Epithelial cell of proximal tubule (primary cell): ENCODE measurements at regions not wholly inside any gene's neighbourhood (a gene's known extent, or its start where the extent isn't known, plus 50 kb on each side); places are given as distances from the start of the nearest gene placed in this dataset.

Source experiments
- DNase-seq: peaks from one replicate; pipeline ENCODE4 v3.0.0-alpha.2; 2011; ENCODE audit warnings: low read depth
- H3K4me3 ChIP-seq: 2 replicates; pipeline ENCODE4 v1.5.1; 2011; ENCODE audit warnings: low read depth, mild to moderate bottlenecking, low read length
- CTCF ChIP-seq: conservative IDR thresholded peaks from 2 replicates; pipeline ENCODE4 v1.5.1; 2012; ENCODE audit warnings: low read depth, mild to moderate bottlenecking, low read length

- no peak for DNase-seq
- no peak overlapping the region for H3K4me3 ChIP-seq
- no peak for TF ChIP-seq CTCF
Observed at GRCh38 chr22:48442663-48443062, 1385.0 kb downstream of the BRD1 start.

- no peak overlapping the region for H3K4me3 ChIP-seq
- no peak for DNase-seq
- no peak for TF ChIP-seq CTCF
Observed at GRCh38 chr22:48441553-48441850, 1386.2 kb downstream of the BRD1 start.

GRCh38 chr22:48440673-48441552 lies 1386.8 kb downstream of the BRD1 start:
- DNase-seq = no peak
- no peak overlapping the region for H3K4me3 ChIP-seq
- no peak for TF ChIP-seq CTCF

- TF ChIP-seq CTCF = no peak
- H3K4me3 ChIP-seq = no peak overlapping the region
- no peak for DNase-seq
Observed at GRCh38 chr22:48440176-48440575, 1387.5 kb downstream of the BRD1 start.

GRCh38 chr22:48439560-48440135 lies 1388.0 kb downstream of the BRD1 start:
- no peak for TF ChIP-seq CTCF

GRCh38 chr22:48438800-48439559 lies 1388.7 kb downstream of the BRD1 start:
- TF ChIP-seq CTCF = no peak
- no peak overlapping the region for H3K4me3 ChIP-seq
- no peak for DNase-seq

More at GRCh38 chr22:48439560-48440135, 1388.0 kb downstream of the BRD1 start:
- no peak for DNase-seq
- no peak overlapping the region for H3K4me3 ChIP-seq
